Suprapubic skin (tissue), 4 donors: ENCODE measurements at regions not wholly inside any gene's neighbourhood (a gene's known extent, or its start where the extent isn't known, plus 50 kb on each side); places are given as distances from the start of the nearest gene placed in this dataset.

Source experiments
- POLR2A ChIP-seq, 2 donors: fragments of 450-650 bp; IDR thresholded peaks; one replicate each; pipeline ENCODE4 v1.6.1; 2017; ENCODE audit warnings: antibody characterized with exemption in 2 of 2, mild to moderate bottlenecking in 2 of 2, moderate library complexity in 2 of 2
- POLR2AphosphoS5 ChIP-seq, 3 donors: sonication (generic); formaldehyde crosslinking; IDR thresholded peaks; one replicate each; pipeline ENCODE4 v1.6.1; 2017; ENCODE audit warnings: antibody characterized with exemption in 3 of 3

GRCh38 chr21:23541571-23541970, 2065.7 kb downstream of the MRPL39 start:
- TF ChIP-seq POLR2A (IDR thresholded peaks at IDR 0.05) (no peak), POLR2AphosphoS5 (IDR thresholded peaks at IDR 0.05) (no peak)
